ENCODE measurements at regions not wholly inside any gene's neighbourhood (a gene's known extent, or its start where the extent isn't known, plus 50 kb on each side); places are given as distances from the start of the nearest gene placed in this dataset.

DNA sequence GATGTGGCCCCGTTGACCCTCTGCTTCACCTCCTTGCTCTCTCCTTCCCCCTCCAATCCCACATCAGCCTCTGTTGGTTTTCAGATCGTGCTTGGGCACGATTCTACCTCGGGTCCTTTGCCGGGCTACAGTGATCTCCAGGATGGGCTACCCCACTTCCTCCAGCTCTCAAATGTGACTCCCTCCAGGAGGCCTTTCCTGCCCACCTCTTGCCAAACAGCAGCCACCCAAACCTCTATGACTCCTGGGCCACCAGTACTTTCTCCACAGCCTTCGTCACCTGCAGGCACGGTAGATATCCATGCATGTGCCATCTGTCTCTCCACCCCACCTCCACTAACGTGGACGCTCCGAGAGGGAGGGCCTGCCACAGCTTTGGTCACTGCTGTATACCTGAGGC is 55.9 kb upstream of the NXT1 start:
- TF ChIP-seq, protein P1, sequence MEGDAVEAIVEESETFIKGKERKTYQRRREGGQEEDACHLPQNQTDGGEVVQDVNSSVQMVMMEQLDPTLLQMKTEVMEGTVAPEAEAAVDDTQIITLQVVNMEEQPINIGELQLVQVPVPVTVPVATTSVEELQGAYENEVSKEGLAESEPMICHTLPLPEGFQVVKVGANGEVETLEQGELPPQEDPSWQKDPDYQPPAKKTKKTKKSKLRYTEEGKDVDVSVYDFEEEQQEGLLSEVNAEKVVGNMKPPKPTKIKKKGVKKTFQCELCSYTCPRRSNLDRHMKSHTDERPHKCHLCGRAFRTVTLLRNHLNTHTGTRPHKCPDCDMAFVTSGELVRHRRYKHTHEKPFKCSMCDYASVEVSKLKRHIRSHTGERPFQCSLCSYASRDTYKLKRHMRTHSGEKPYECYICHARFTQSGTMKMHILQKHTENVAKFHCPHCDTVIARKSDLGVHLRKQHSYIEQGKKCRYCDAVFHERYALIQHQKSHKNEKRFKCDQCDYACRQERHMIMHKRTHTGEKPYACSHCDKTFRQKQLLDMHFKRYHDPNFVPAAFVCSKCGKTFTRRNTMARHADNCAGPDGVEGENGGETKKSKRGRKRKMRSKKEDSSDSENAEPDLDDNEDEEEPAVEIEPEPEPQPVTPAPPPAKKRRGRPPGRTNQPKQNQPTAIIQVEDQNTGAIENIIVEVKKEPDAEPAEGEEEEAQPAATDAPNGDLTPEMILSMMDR (IDR thresholded peaks at IDR 0.05) = no peak
- TF ChIP-seq ZFX (IDR thresholded peaks at IDR 0.05; ENCODE audit: borderline replicate concordance) = no peak

All from 22Rv1 (cell line).